ENCODE measurements at regions not wholly inside any gene's neighbourhood (a gene's known extent, or its start where the extent isn't known, plus 50 kb on each side); places are given as distances from the start of the nearest gene placed in this dataset.

- TF ChIP-seq CTCF (IDR thresholded peaks at IDR 0.05; ENCODE audit: low read depth, low read length) (no peak), EZH2phosphoT487 (IDR thresholded peaks at IDR 0.05; ENCODE audit: low read depth) (no peak)
Measured at GRCh38 chr14:100433428-100433814, 110.3 kb downstream of the SLC25A47 start.

Data from OCI-LY3 (cell line).